Activated CD4-positive, alpha-beta T cell treated with anti-CD3 and anti-CD28 coated beads, Interleukin-2, amount 50 U/mL, for 48 hours (primary cell): ENCODE measurements at regions not wholly inside any gene's neighbourhood (a gene's known extent, or its start where the extent isn't known, plus 50 kb on each side); places are given as distances from the start of the nearest gene placed in this dataset.
"Not testable (repeated sequence)": the region's sequence is repeated elsewhere in the genome, so short reads cannot be mapped to it uniquely, and the experiment has no call there.

Experiments used
- DNase-seq, 2 experiments: peaks; one replicate each; pipeline ENCODE4 v3.0.0-alpha.2; 2020

- DNase-seq = no peak
Measured at GRCh38 chr2:6143812-6144211, 451.6 kb downstream of the SOX11 start.

- not testable (repeated sequence) for DNase-seq
Measured at GRCh38 chr2:6147215-6147614, 455.0 kb downstream of the SOX11 start.

- no peak for DNase-seq
Measured at GRCh38 chr2:6148882-6149281, 456.7 kb downstream of the SOX11 start.

GRCh38 chr2:6159606-6160005, 467.4 kb downstream of the SOX11 start:
- no peak for DNase-seq

GRCh38 chr2:6163932-6164331, 471.7 kb downstream of the SOX11 start:
- DNase-seq = no peak

GRCh38 chr2:6164986-6165747, 473.0 kb downstream of the SOX11 start:
- no peak for DNase-seq

- DNase-seq = no peak
Measured at GRCh38 chr2:6167592-6168138, 475.5 kb downstream of the SOX11 start.

GRCh38 chr2:6168485-6168884, 476.3 kb downstream of the SOX11 start:
- DNase-seq = no peak

GRCh38 chr2:6171294-6171693, 479.1 kb downstream of the SOX11 start:
- DNase-seq = no peak

- no peak for DNase-seq
Measured at GRCh38 chr2:6177811-6178210, 485.6 kb downstream of the SOX11 start.

- no peak for DNase-seq
Measured at GRCh38 chr2:6181525-6181924, 489.3 kb downstream of the SOX11 start.

GRCh38 chr2:6181926-6182325, 489.7 kb downstream of the SOX11 start:
- no peak for DNase-seq

- no peak for DNase-seq
Measured at GRCh38 chr2:6183226-6183625, 491.0 kb downstream of the SOX11 start.

- DNase-seq = no peak
Measured at GRCh38 chr2:6184532-6185292, 492.5 kb downstream of the SOX11 start.

GRCh38 chr2:6186332-6187151, 494.4 kb downstream of the SOX11 start:
- DNase-seq = no peak

GRCh38 chr2:6196449-6196848, 504.3 kb downstream of the SOX11 start:
- DNase-seq = no peak

- DNase-seq = not testable (repeated sequence)
Measured at GRCh38 chr2:6198370-6198919, 506.3 kb downstream of the SOX11 start.

GRCh38 chr2:6202756-6203155, 510.6 kb downstream of the SOX11 start:
- DNase-seq = no peak

- no peak for DNase-seq
Measured at GRCh38 chr2:6203291-6203959, 511.2 kb downstream of the SOX11 start.

- DNase-seq = no peak
Measured at GRCh38 chr2:6206882-6207281, 514.7 kb downstream of the SOX11 start.

GRCh38 chr2:6211236-6211635, 519.1 kb downstream of the SOX11 start:
- DNase-seq = no peak

GRCh38 chr2:6212491-6212890, 520.3 kb downstream of the SOX11 start:
- no peak for DNase-seq
